GM13977 (cell line): ENCODE measurements at regions not wholly inside any gene's neighbourhood (a gene's known extent, or its start where the extent isn't known, plus 50 kb on each side); places are given as distances from the start of the nearest gene placed in this dataset.

Experiments used
- DNase-seq: peaks from one replicate; pipeline ENCODE4 v3.0.0; 2012; ENCODE audit warnings: low spot score
- in situ Hi-C: fragments of 300-500 bp; cut with MboI; formaldehyde crosslinking; loops from one replicate; pipeline ENCODE4 v1.12.0; 2022; ENCODE audit warnings: low sequenced_read_pairs, low pct_unique_long_range_greater_than_20kb, mixed read lengths, inconsistent platforms; ENCODE audit not compliant: unreplicated experiment
- TF ChIP-seq, protein P1 (sequence below): IDR thresholded peaks from 2 replicates; pipeline ENCODE4 v1.5.1; 2012; ENCODE audit warnings: mild to moderate bottlenecking, control low read depth; ENCODE audit not compliant: insufficient read depth; ENCODE audit errors: extremely low read depth, missing control alignments

DNA sequence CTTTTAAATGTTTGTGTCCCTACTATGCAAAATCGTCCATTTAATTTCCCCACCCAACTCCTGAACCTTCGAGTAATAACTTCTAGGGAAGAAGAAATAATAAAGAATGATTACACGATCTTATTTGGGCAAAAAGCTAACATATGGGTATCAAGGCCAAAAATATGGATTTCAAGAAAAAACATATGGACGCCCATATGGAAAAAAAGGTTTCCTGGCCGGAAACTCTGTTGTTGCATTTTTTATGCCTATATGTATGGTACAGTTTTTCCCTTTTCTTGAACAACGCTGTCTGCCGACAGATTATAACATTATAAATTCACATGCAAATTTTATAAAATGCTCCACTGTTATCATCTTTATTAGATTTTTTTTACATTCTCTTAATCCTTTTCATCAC, 167.6 kb upstream of the ESRRG start:
- in situ Hi-C loops = no loop called here
- TF ChIP-seq, protein P1, sequence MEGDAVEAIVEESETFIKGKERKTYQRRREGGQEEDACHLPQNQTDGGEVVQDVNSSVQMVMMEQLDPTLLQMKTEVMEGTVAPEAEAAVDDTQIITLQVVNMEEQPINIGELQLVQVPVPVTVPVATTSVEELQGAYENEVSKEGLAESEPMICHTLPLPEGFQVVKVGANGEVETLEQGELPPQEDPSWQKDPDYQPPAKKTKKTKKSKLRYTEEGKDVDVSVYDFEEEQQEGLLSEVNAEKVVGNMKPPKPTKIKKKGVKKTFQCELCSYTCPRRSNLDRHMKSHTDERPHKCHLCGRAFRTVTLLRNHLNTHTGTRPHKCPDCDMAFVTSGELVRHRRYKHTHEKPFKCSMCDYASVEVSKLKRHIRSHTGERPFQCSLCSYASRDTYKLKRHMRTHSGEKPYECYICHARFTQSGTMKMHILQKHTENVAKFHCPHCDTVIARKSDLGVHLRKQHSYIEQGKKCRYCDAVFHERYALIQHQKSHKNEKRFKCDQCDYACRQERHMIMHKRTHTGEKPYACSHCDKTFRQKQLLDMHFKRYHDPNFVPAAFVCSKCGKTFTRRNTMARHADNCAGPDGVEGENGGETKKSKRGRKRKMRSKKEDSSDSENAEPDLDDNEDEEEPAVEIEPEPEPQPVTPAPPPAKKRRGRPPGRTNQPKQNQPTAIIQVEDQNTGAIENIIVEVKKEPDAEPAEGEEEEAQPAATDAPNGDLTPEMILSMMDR = no peak
- no peak for DNase-seq

DNA sequence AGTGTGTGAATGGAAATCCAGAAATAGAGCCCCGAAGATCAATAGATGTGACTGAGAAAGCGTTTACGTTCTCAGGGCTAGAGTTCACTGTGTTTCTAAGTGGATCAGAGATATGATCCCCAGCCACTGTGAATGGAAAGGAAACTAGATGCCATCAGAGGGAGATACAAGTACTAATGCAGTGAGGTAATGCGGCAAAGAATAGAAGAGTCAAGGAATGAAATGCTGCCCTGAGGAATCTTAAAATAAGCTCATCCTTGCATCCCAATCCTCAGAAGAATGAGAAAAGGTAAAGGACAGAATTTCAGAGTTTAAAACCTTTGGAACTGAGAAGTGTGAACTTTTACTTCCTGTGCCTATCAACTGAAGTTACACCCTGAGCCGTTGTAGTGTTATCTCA, 165.5 kb upstream of the ESRRG start:
- TF ChIP-seq, protein P1 = no peak
- in situ Hi-C loops = no loop called here
- no peak for DNase-seq

DNA sequence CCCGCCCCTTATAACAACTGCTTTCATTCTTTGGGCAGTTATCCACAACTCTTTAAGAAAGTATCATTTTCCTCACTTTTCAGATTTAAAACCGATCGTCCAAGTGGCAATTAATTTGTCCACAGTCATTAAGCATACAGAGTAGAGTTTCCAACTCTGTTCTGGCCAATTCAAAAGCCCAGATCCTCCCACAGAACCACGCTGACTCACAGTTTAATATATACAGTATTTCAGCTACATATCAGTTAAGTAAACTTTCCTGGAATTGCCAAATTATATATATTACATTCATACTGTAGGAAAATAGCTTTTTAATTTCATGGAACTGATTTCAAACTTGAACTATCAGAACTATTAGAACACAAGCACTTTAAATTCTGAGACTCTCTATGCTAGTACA, 163.8 kb upstream of the ESRRG start:
- TF ChIP-seq, protein P1 = no peak
- DNase-seq = no peak
- in situ Hi-C loops = no loop called here

DNA sequence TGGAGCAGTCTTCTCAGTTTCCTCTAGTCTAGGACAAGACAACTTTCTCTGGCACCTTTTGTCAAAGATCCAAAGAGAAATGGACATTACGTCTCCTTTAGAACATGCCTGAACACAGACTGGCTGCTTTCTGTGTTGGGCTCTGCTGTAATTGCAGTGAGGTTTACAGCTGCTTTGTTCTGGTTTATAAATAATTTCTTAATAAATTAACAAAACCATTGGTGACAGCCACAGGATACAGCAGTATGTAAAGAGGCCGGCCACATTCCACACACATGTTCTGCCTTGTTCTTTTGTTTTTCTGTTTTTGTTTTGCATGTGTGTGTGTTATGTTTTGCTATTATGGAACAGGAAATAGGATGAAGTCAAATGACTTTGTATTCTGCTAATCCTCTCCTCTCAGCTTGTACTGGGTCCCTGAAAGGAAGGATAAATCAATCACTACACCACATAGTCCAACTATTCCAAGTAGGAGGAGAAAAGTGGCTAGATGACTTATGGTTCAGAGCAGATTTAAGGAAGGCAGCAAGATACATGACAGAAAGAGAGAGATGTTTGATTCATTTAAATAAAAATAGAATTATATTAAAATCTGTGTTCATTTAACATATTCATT, 161.5 kb upstream of the ESRRG start:
- TF ChIP-seq, protein P1 = no peak
- DNase-seq = no peak
- in situ Hi-C loops = no loop called here

DNA sequence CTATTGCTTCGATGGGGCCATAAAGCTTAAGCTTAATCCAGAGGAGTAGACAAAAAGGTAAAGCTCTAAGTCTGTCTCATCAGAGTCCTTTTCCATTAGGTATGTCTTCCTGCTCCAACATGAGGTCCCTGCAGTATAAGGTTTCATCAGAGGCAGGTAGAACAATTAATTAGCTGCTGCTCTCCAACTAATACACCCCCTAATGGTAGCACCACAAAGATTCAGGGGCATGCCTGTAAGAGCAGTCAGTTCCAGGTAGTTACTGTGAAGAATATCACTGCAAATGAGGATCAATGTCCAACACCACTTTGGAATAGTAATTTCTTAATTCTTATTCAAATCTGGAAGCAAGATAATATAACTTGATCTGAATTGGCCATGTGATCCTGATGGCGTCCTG, 160.3 kb upstream of the ESRRG start:
- no peak for DNase-seq
- TF ChIP-seq, protein P1 = no peak
- in situ Hi-C loops = no loop called here

DNA sequence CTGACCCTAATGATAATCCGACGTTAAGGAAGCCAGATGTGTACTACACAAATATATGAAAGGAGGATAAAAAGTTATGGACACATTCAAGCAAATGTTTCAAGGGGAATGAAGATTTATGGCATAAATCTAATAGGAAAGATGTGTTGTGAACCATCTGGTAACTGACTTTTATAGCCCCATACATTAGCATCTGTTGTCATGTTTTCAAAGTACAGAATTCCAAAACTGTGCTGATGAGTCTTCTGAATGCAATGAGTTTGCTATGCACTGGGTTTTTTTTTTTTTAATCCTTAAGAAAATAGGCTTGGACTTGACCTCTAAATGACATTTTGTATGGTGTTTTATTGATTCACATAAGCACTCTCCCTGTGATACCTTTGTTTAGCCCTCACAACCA, 158.5 kb upstream of the ESRRG start:
- in situ Hi-C loops = no loop called here
- DNase-seq = no peak
- TF ChIP-seq, protein P1 = no peak

DNA sequence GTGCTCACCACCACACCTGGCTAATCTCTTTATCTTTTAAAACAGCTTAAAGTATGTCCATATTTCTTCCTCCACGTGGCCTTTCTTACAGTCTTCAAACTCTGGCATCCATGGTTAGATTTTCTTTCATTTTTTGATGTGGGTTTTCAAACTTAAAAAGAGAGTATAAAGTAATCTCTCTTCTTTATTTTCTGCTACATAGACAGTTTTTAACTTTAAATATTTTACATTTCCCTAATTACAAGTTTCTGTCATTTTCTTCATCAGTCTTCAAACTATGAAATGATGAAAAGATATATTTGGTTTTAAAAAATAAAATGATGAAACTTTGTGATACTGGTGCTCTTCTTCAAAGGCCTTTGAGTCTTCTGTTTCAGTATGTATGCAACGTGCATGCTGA, 143.5 kb upstream of the ESRRG start:
- in situ Hi-C loops = no loop called here
- no peak for DNase-seq
- TF ChIP-seq, protein P1 = no peak
